GM12875 (cell line): ENCODE measurements at regions not wholly inside any gene's neighbourhood (a gene's known extent, or its start where the extent isn't known, plus 50 kb on each side); places are given as distances from the start of the nearest gene placed in this dataset.

Experiments
- H3K4me3 ChIP-seq: one replicate; pipeline ENCODE4 v1.5.1; 2011; ENCODE audit warnings: low read depth, low read length, control low read depth
- CTCF ChIP-seq: IDR thresholded peaks from 2 replicates; pipeline ENCODE4 v1.5.1; 2011; ENCODE audit warnings: low read depth, mild to moderate bottlenecking, control low read depth, inconsistent platforms, low read length, moderate library complexity, borderline replicate concordance; ENCODE audit not compliant: insufficient read depth

- no peak for TF ChIP-seq CTCF
Measured at GRCh38 chr9:99556998-99557397, 264.7 kb upstream of the NR4A3 start.

GRCh38 chr9:99557816-99558215, 263.9 kb upstream of the NR4A3 start:
- TF ChIP-seq CTCF = no peak
- no peak overlapping the region for H3K4me3 ChIP-seq

More at GRCh38 chr9:99556998-99557397, 264.7 kb upstream of the NR4A3 start:
- no peak overlapping the region for H3K4me3 ChIP-seq

GRCh38 chr9:99559776-99560175, 261.9 kb upstream of the NR4A3 start:
- H3K4me3 ChIP-seq = no peak overlapping the region
- TF ChIP-seq CTCF = no peak

GRCh38 chr9:99560561-99560960, 261.1 kb upstream of the NR4A3 start:
- no peak for TF ChIP-seq CTCF

GRCh38 chr9:99561509-99561917, 260.2 kb upstream of the NR4A3 start:
- TF ChIP-seq CTCF = no peak
- no peak overlapping the region for H3K4me3 ChIP-seq

More at GRCh38 chr9:99560561-99560960, 261.1 kb upstream of the NR4A3 start:
- H3K4me3 ChIP-seq = no peak overlapping the region

GRCh38 chr9:99561961-99562565, 259.6 kb upstream of the NR4A3 start:
- H3K4me3 ChIP-seq = no peak overlapping the region

GRCh38 chr9:99563364-99563763, 258.3 kb upstream of the NR4A3 start:
- no peak for TF ChIP-seq CTCF
- no peak overlapping the region for H3K4me3 ChIP-seq

More at GRCh38 chr9:99561961-99562565, 259.6 kb upstream of the NR4A3 start:
- TF ChIP-seq CTCF = no peak
